Right lobe of liver (tissue), 4 donors: ENCODE measurements at regions not wholly inside any gene's neighbourhood (a gene's known extent, or its start where the extent isn't known, plus 50 kb on each side); places are given as distances from the start of the nearest gene placed in this dataset.

Source experiments
- CTCF ChIP-seq, 4 donors: fragments of 200-600 bp in 3 of 4; fragments of 450-650 bp in 1 of 4; IDR thresholded peaks; one replicate each; pipeline versions ENCODE4 v1.5.1 to v1.8.0; 2016 to 2022; ENCODE audit warnings: antibody characterized with exemption in 4 of 4, mild to moderate bottlenecking in 2 of 4
- POLR2A ChIP-seq: fragments of 450-650 bp; IDR thresholded peaks from one replicate; pipeline ENCODE4 v1.6.1; 2017; ENCODE audit warnings: antibody characterized with exemption, mild to moderate bottlenecking
- donor health status: DM: no; HTN: no; CAD: no.
- donor health status: DM: no; HTN: no; CAD: no.
- donor health status: DM: no; HTN: yes; CAD: no.

GRCh38 chr15:39282663-39283208 is 298.1 kb upstream of the THBS1 start:
- TF ChIP-seq CTCF (IDR thresholded peaks at IDR 0.05) (no peak), POLR2A (no peak)
